ENCODE measurements at regions not wholly inside any gene's neighbourhood (a gene's known extent, or its start where the extent isn't known, plus 50 kb on each side); places are given as distances from the start of the nearest gene placed in this dataset.
"Not testable (repeated sequence)": the region's sequence is repeated elsewhere in the genome, so short reads cannot be mapped to it uniquely, and the experiment has no call there.

GRCh38 chr1:98119796-98120195 is 199.0 kb upstream of the DPYD start:
- no peaks in the 10 kb centered on the region for H3K36me3 Mint-ChIP-seq
- no peaks in the 10 kb centered on the region for H3K27me3 Mint-ChIP-seq
- peaks cover 0 to 3% (median 0%) of the 10 kb centered on the region in 9 donors for H3K9me3 Mint-ChIP-seq
- POLR2A ChIA-PET, result no interaction called here
- DNase-seq, result no peak
- no peak overlapping the region for H3K27ac Mint-ChIP-seq
- no peak overlapping the region for H3K4me3 Mint-ChIP-seq
- H3K4me1 Mint-ChIP-seq, result no peaks in the 10 kb centered on the region
- ATAC-seq, result no peak

DNA sequence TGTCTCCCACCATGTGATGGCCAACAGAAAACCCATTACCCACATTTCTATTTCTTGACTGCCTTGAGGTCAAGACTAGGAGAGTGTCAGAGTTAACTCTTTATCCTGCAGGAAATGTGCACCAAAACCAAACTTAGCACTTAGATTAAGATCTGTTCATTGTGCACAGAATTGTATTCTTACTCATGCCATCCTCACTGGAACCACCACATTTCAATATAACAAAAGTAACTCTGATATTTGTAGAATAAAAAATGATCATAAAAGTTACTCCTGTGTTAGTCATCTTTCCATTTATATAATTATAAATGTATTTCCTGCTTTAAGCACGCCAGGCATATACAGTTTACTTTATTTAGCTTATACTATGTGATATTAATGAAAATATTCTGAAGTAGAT is 193.0 kb upstream of the DPYD start:
- Mint-ChIP-seq H3K9me3 (peaks cover 0 to 4% (median 0%) of the 10 kb centered on the region in 9 donors), H3K4me1 (no peaks in the 10 kb centered on the region), H3K36me3 (no peaks in the 10 kb centered on the region), H3K4me3 (no peak overlapping the region), H3K27ac (no peak overlapping the region), H3K27me3 (no peaks in the 10 kb centered on the region)
- ATAC-seq (no peak), DNase-seq (no peak)
- POLR2A ChIA-PET, result no interaction called here

DNA sequence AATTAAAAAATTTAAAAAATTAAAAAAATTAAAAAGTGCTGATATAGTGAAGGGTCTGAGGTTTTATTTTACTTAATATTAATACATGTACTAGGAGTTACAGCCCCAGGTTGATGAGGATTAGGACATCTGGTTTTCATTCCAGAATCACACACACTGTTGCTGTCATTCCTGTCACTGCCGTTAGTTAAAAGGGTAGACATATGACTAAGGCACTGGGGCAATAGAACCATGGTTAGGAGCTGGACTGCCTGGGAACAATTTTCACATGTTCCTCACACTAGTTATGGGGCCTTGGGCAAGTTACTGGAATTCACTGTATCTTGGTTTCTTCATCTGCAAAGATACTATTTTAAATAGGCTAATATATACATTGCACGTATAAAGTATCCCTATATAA is 191.8 kb upstream of the DPYD start:
- no peak for ATAC-seq
- no peaks in the 10 kb centered on the region for H3K4me1 Mint-ChIP-seq
- POLR2A ChIA-PET, result no interaction called here
- no peak overlapping the region for H3K4me3 Mint-ChIP-seq
- H3K36me3 Mint-ChIP-seq, result peaks cover 0 to 9% (median 0%) of the 10 kb centered on the region in 3 donors
- no peak overlapping the region for H3K27ac Mint-ChIP-seq
- H3K27me3 Mint-ChIP-seq, result peaks cover 0 to 6% (median 0%) of the 10 kb centered on the region in 5 donors
- no peak for DNase-seq
- peaks cover 4 to 12% (median 11%) of the 10 kb centered on the region in 9 donors for H3K9me3 Mint-ChIP-seq

GRCh38 chr1:98110674-98111073 is 189.8 kb upstream of the DPYD start:
- ATAC-seq (no peak), DNase-seq (peak in 1 of 10 donors; percentile 53)
- H3K27ac Mint-ChIP-seq, result no peak overlapping the region
- peaks cover 13 to 27% (median 17%) of the 10 kb centered on the region in 9 donors for H3K9me3 Mint-ChIP-seq
- H3K4me1 Mint-ChIP-seq, result no peaks in the 10 kb centered on the region
- POLR2A ChIA-PET, result no interaction called here
- no peak overlapping the region for H3K4me3 Mint-ChIP-seq
- H3K36me3 Mint-ChIP-seq, result peaks cover 0 to 14% (median 0%) of the 10 kb centered on the region in 3 donors
- peaks cover 0 to 6% (median 0%) of the 10 kb centered on the region in 5 donors for H3K27me3 Mint-ChIP-seq

GRCh38 chr1:98108378-98108777 is 187.5 kb upstream of the DPYD start:
- peaks cover 0 to 14% (median 0%) of the 10 kb centered on the region in 3 donors for H3K36me3 Mint-ChIP-seq
- H3K4me3 Mint-ChIP-seq, H3K27ac Mint-ChIP-seq, DNase-seq, H3K4me1 Mint-ChIP-seq, POLR2A ChIA-PET, ATAC-seq: not testable (repeated sequence)
- peaks cover 13 to 27% (median 17%) of the 10 kb centered on the region in 9 donors for H3K9me3 Mint-ChIP-seq
- peaks cover 0 to 12% (median 0%) of the 10 kb centered on the region in 5 donors for H3K27me3 Mint-ChIP-seq

- no peak overlapping the region for H3K27ac Mint-ChIP-seq
- POLR2A ChIA-PET, result no interaction called here
- DNase-seq (no peak), ATAC-seq (no peak)
- H3K27me3 Mint-ChIP-seq, result peaks cover 0 to 12% (median 0%) of the 10 kb centered on the region in 5 donors
- H3K4me1 Mint-ChIP-seq, result no peaks in the 10 kb centered on the region
- no peak overlapping the region for H3K4me3 Mint-ChIP-seq
- peaks cover 0 to 14% (median 0%) of the 10 kb centered on the region in 3 donors for H3K36me3 Mint-ChIP-seq
- peaks cover 13 to 27% (median 17%) of the 10 kb centered on the region in 9 donors for H3K9me3 Mint-ChIP-seq
Measured at GRCh38 chr1:98107256-98107655, 186.4 kb upstream of the DPYD start.

DNA sequence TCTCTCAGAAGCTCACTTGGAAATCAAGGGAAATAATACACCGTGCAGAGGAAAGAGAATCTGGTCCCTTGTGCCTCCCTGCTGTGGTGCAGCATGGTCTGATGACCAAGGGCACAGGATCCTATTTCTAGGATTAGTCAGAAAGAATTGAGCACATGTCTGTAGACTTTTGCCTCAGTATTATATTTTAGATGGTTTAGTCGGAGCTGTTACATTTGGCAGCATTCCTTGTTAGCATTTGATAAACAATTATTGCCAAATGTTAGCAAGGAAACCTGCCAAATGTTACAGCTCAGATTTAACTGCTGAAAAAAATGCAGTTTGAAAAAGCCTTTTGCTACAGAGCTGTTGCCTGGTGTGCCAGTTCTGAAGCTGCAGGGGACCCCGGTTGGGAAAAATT is 183.5 kb upstream of the DPYD start:
- POLR2A ChIA-PET, result no interaction called here
- DNase-seq (no peak), ATAC-seq (no peak)
- Mint-ChIP-seq H3K27ac (no peak overlapping the region), H3K4me3 (no peak overlapping the region), H3K27me3 (peaks cover 0 to 12% (median 0%) of the 10 kb centered on the region in 5 donors), H3K4me1 (no peaks in the 10 kb centered on the region), H3K36me3 (peaks cover 0 to 14% (median 0%) of the 10 kb centered on the region in 3 donors), H3K9me3 (peaks cover 12 to 27% (median 16%) of the 10 kb centered on the region in 9 donors)

DNA sequence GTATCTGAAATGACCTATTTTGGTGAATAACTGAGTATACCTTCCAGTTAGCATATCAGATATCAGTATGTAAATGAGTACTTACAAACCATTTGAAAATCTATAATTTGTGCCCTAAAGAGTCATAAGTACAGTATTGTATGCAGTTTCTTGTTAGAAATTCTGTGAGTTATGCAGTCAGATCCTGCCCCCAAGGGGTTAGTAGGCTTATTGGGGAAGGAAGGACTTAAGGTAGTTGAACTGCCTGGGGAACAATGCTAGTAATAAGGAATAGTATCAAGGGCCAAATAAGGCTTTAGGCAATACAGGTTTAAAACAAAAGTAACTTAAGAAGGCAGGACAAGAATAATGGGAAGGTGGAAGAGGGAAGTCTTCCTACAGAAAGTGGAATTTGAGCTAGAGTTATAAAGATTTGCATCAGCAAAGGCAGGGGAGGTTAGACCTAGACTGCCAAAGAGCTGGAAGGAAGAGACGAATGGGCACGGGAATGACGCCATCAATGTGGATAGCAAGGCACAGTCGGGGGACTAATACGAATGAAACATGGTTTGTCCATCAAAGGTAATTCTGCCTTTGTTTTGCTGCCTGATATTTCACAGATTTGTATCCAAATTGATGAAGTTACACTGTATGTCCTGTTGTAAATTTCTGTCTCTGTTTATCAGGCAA is 182.9 kb upstream of the DPYD start:
- DNase-seq (no peak), ATAC-seq (no peak)
- peaks cover 12 to 25% (median 16%) of the 10 kb centered on the region in 9 donors for H3K9me3 Mint-ChIP-seq
- H3K4me3 Mint-ChIP-seq, result no peak overlapping the region
- POLR2A ChIA-PET, result no interaction called here
- peaks cover 0 to 12% (median 0%) of the 10 kb centered on the region in 5 donors for H3K27me3 Mint-ChIP-seq
- no peaks in the 10 kb centered on the region for H3K4me1 Mint-ChIP-seq
- no peak overlapping the region for H3K27ac Mint-ChIP-seq
- peaks cover 0 to 14% (median 0%) of the 10 kb centered on the region in 3 donors for H3K36me3 Mint-ChIP-seq

DNA sequence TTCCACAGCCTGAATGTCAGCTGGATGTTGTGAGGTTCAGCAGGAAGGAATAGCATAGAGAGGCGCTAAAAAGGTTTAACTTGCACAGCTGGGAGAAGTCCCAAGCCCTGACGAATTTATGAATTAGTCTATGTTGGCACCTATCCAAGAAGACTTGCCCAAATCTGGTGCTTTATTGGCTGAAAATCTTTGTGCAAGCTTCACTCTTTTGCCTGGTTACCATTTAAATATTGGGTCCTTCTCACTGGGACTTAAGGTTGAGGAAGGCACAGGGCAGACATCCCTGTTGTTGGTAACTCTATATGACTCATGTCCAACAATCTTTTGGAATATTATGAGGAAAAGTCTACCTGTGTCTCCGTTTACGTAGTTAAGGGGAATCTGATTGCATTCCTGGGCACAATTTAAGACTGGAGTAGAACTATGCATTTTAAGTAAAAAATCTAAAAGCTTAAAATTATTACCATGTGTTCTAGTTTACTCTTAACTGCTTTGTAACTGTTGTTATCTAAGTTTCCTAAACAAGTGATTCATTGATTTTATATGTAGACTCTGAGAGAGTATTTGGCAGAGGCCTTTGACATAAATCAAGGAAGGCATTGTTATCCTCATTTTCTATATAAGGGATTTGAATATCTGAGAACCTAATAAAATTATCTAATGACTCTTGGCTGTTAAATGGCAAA is 181.7 kb upstream of the DPYD start:
- Mint-ChIP-seq H3K4me3 (no peak overlapping the region), H3K9me3 (peaks cover 3 to 14% (median 8%) of the 10 kb centered on the region in 9 donors), H3K36me3 (peaks cover 0 to 4% (median 0%) of the 10 kb centered on the region in 3 donors), H3K27me3 (peaks cover 0 to 8% (median 0%) of the 10 kb centered on the region in 5 donors), H3K27ac (peak overlapping the region in 1 of 10 donors; percentile 44), H3K4me1 (no peaks in the 10 kb centered on the region)
- DNase-seq, result no peak
- POLR2A ChIA-PET, result no interaction called here
- no peak for ATAC-seq

DNA sequence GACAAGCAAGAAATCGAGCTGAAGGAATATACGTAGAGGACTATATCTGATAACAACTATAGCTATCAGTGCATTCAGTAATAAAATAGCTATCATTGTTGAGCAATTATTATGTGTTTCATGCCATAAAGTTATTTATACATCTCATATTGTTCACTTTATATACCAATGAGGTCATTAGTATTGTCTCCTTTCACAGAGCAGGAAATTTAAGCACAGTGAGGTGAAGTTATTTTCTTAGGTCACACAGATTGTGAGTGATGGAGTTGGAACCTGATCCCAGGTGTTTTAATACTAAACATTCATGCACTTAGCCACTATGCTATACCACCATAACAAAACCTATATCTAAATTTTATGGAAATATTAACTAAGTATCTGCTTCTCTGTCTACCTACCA is 180.5 kb upstream of the DPYD start:
- H3K27ac Mint-ChIP-seq, result no peak overlapping the region
- no peak for ATAC-seq
- H3K36me3 Mint-ChIP-seq, result no peaks in the 10 kb centered on the region
- H3K27me3 Mint-ChIP-seq, result peaks cover 0 to 8% (median 0%) of the 10 kb centered on the region in 5 donors
- no peak for DNase-seq
- H3K9me3 Mint-ChIP-seq, result peaks cover 0 to 6% (median 0%) of the 10 kb centered on the region in 9 donors
- POLR2A ChIA-PET, result no interaction called here
- no peak overlapping the region for H3K4me3 Mint-ChIP-seq
- no peaks in the 10 kb centered on the region for H3K4me1 Mint-ChIP-seq

GRCh38 chr1:98099501-98099900 is 178.7 kb upstream of the DPYD start:
- no peak overlapping the region for H3K27ac Mint-ChIP-seq
- H3K4me1 Mint-ChIP-seq, result no peaks in the 10 kb centered on the region
- no peak overlapping the region for H3K4me3 Mint-ChIP-seq
- no peak for DNase-seq
- H3K9me3 Mint-ChIP-seq, result no peaks in the 10 kb centered on the region
- H3K36me3 Mint-ChIP-seq, result no peaks in the 10 kb centered on the region
- H3K27me3 Mint-ChIP-seq, result peaks cover 0 to 5% (median 0%) of the 10 kb centered on the region in 5 donors
- POLR2A ChIA-PET, result no interaction called here
- ATAC-seq, result no peak

- DNase-seq (no peak), ATAC-seq (no peak)
- no peak overlapping the region for H3K27ac Mint-ChIP-seq
- POLR2A ChIA-PET, result no interaction called here
- H3K9me3 Mint-ChIP-seq, result no peaks in the 10 kb centered on the region
- H3K4me3 Mint-ChIP-seq, result no peak overlapping the region
- no peaks in the 10 kb centered on the region for H3K36me3 Mint-ChIP-seq
- no peaks in the 10 kb centered on the region for H3K4me1 Mint-ChIP-seq
- H3K27me3 Mint-ChIP-seq, result no peaks in the 10 kb centered on the region
Measured at GRCh38 chr1:98098473-98098872, 177.6 kb upstream of the DPYD start.

GRCh38 chr1:98090351-98090750 is 169.5 kb upstream of the DPYD start:
- no peak for DNase-seq
- Mint-ChIP-seq H3K27ac (no peak overlapping the region), H3K4me3 (no peak overlapping the region), H3K36me3 (no peaks in the 10 kb centered on the region), H3K4me1 (no peaks in the 10 kb centered on the region), H3K9me3 (no peaks in the 10 kb centered on the region), H3K27me3 (peaks cover 0 to 1% (median under 1%) of the 10 kb centered on the region in 5 donors)
- ATAC-seq, result no peak
- POLR2A ChIA-PET, result no interaction called here

All from naive thymus-derived CD8-positive, alpha-beta T cell (primary cell).